ENCODE measurements at regions not wholly inside any gene's neighbourhood (a gene's known extent, or its start where the extent isn't known, plus 50 kb on each side); places are given as distances from the start of the nearest gene placed in this dataset.

DNA sequence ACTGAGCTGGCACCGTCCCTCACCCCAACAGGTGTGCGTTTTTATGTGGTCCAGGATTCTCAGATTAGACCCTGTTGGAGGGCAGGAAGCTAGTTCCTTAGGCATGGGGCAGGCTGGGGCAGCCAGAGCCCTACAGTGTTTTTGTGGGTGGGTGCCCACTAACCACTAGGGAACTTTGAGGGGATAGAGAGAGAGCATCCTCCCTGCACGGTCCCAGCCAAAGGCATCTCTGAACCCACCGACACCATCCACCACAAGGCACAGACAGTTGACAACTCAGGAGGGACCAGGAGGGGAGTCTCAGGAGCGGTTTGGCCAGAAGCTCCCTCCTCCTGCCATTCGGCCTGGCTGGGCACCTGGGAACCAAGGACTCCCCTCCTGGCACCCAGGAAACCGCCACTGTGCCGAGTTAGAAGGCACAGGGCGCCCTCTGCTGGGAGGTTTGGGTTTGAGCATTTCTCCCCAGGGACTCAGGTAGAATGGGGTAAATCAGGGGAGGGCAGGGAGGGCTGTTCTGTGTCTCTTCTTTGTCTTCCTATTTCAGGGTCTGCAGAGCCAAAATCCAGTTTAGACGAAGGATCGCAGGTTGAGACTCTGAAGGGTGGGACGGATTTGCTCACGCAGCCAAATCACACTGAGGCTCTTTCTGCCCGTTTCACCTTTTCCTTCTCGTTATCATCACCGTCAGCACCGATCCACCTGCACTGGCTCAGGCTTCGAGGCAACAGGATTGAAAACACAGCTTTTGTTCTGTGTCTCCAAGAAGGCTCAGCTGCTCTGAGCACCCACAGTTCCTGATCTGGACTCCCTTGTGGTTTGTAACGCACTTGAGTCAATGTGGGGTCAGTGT, 84.8 kb upstream of the COL13A1 start:
- peak; percentile 83 for DNase-seq

DNA sequence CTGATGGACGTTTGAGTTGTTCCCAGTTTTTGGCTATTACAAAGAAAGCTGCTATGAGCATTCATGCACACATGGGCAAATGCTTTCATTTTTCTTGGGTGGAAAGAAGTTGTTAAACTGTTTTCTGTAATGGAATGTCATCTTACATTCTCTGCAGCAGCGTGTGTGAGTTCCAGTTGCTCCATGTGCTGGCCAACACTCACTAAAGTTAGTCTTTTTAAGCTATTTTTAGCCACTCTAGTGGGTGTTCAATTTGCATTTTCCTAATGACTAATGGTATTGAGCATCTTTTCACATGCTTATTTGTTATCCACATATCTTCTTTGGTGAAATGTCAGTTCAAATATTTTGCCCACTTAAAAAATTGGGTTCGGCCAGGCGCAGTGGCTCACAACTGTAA, 82.8 kb upstream of the COL13A1 start:
- no peak for DNase-seq

- DNase-seq: peak; percentile 25
Observed at GRCh38 chr10:69721690-69722310, 79.9 kb upstream of the COL13A1 start.

GRCh38 chr10:69723653-69724052, 78.1 kb upstream of the COL13A1 start:
- no peak for DNase-seq

- peak; percentile 67 for DNase-seq
Observed at GRCh38 chr10:69726850-69727249, 74.9 kb upstream of the COL13A1 start.

- peak; percentile 41 for DNase-seq
Observed at GRCh38 chr10:69728335-69728870, 73.3 kb upstream of the COL13A1 start.

- no peak for DNase-seq
Observed at GRCh38 chr10:69729326-69730048, 72.2 kb upstream of the COL13A1 start.

- no peak for DNase-seq
Observed at GRCh38 chr10:69730251-69731156, 71.2 kb upstream of the COL13A1 start.

DNA sequence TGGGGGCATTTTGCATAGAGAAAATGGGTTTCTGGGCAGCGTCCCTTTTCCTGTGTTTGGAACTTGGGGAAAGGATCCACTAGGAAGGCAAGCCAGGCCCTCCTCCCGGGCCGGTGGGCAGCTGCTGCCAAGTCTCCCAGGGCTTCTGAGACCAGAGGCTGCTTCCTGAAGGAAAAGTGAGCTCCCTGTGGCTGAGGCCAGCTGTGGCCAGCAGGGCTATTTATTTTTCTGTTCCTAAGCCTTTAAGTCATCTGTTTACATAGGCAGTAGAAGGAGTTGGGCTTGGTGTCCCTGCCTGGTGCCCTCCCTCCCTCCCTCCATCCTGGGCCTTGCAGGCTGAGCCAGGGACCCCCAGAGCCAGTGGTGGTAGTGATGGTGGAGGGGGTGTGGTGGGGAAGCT, 70.5 kb upstream of the COL13A1 start:
- peak; percentile 72 for DNase-seq

- no peak for DNase-seq
Observed at GRCh38 chr10:69731698-69732097, 70.0 kb upstream of the COL13A1 start.

- peak; percentile 21 for DNase-seq
Observed at GRCh38 chr10:69732147-69732825, 69.4 kb upstream of the COL13A1 start.

GRCh38 chr10:69732826-69733150, 68.9 kb upstream of the COL13A1 start:
- no peak for DNase-seq

DNA sequence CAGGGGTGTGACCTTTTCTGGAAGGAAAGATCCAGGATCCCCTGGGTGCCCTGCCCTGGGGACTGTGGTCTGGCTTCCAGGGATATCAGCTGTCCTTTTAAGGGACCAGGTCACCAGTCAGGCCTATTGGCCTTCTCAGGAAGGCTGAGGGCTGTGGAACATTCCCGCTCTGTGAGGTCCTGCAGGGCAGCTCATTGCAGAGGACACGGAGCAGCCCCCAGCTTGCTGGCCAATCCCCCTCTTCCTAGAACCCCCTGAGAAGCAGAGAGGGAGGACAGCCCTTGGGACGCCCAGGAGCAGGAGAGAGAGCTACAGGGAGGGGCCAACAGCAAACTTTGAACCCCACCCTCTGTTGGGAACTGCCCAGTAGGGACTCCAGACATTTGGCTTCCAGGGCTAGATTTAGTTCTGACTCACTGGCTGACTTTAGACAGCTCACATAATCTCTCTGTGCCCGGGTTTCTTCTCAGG, 67.9 kb upstream of the COL13A1 start:
- no peak for DNase-seq

GRCh38 chr10:69734416-69734796, 67.3 kb upstream of the COL13A1 start:
- DNase-seq: no peak

GRCh38 chr10:69734797-69735468, 66.8 kb upstream of the COL13A1 start:
- peak; percentile 9 for DNase-seq

DNA sequence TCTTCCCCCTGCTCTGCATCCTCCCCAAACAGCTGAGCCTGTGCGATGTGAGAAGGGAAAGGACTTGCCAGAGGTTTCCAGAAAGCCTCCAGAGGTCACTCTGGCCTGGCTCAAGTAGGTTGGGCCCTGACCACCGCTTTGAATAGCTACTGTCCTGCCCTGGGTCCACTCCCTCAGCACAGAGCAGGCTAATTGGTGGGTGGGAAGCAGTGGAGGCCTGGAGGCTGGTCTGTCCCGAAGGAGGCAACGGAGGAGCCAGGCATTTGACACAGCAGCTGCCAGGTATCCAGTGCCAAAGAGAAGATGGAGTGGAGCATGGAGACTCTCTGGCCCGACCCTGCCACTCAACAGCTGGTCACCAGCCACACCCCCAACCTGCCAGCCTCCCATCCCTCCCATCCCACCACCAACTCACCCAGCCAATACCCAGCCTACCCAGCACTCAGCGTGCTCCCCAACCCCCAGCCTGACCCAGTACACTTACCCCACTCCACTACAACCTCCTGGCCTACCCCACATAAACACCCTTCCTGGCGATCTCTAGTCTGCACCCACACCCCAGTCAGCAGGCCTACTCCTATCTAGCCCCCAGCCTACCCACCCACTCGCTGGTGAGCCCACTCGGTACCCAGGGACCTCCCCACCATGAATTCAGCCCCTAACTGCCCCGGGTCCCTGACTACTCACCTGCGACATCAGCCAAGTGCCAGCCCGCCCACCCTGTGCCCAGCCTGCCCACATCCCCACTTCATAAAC, 64.6 kb upstream of the COL13A1 start:
- DNase-seq: no peak

DNA sequence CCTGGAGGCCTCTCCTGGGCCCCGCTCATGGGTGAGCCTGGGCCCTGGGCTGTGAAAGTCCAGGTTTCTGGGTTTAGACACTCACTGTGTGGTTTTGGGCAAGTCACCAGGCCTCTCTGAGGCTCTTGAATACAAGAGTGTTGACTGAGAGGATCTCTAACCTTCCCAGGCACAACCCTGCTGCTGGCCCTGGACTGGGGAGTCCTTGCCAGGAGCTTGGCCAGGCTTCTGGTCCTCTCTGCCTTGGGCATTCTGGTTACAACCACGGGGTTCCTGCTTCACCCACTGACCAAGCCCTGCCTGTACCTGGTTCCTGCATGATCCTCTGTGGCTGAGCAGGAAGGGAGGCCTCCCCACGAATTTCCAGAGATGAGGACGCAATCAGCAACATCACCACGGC, 63.6 kb upstream of the COL13A1 start:
- no peak for DNase-seq

DNA sequence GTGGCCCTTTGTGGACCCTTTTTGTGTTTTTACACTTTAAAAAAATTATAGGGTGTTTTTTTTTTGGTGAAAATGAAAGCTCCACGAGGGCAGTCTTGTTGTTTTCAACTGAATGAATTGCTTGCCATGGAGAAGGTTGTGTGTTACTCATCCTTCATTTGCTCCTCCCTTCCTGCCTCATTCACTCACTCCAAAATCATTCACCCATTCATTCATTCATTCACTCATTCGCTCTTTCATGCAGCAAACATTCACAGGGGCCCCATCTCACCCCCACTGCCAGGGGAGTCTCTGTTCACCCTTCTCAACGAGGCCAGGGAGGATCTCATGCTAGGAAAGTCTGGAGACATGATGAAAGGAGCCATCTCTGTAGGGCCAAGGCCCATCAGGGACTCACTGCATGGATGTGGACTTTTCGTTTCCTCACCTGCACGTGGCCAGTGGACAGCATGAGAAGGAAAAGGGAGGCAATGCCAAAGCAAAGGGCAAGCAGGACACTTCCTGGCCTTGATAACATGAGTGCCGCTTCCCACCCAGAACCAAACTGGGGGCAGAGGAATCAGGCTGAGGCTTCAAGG, 62.8 kb upstream of the COL13A1 start:
- no peak for DNase-seq

DNA sequence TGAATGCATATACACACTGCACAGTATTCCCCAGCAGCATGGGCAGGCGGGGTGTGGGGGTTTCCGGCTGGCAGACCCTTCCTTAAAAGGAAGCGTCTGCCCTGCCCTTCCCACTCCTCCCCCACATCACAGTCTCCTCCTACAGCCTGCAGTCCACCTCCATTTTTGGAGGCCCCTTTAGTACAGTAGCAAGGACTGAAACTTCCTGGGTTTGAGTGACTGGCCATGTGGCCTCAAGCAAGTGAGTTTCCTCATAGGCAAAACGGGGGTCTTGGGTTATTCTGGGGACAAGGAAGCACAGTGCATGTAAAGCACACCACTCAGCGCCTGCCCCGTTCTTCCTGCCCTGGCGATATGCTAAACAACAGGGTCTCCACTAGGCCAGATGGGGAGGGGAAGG, 62.1 kb upstream of the COL13A1 start:
- no peak for DNase-seq

DNA sequence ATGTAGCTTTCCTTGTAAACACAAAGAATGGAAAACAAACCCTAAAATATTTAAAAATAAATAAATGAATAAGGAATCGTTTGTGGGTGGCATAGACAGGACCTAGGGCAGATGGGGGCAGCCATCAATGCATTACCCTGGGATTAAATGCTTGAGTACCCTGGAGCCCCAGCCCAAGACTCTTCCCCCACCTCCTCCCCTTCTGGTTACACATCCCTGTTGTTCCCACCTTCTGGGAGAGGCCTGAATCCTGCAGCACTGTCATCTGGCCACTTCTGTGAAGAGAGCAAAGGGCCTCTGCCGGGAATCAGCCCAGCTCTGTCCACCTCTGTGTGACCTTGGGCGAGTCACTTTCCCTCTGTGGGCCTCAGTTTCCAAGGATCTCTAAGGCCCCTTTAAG, 61.6 kb upstream of the COL13A1 start:
- no peak for DNase-seq
